Upper lobe of left lung (tissue), 6 donors: ENCODE measurements at regions not wholly inside any gene's neighbourhood (a gene's known extent, or its start where the extent isn't known, plus 50 kb on each side); places are given as distances from the start of the nearest gene placed in this dataset.
"Not testable (repeated sequence)": the region's sequence is repeated elsewhere in the genome, so short reads cannot be mapped to it uniquely, and the experiment has no call there.

Source experiments
- ATAC-seq, 2 donors: fragments of 200-7000 bp; cut with Tn5 transposase; one replicate each; pipeline ENCODE4 v1.9.1; 2022; ENCODE audit warnings: mild to moderate bottlenecking in 2 of 2, moderate library complexity in 2 of 2; ENCODE audit not compliant: low FRiP score in 2 of 2
- DNase-seq, 2 donors: peaks; one replicate each; pipeline ENCODE4 v3.0.0-alpha.2; 2019 to 2020
- H3K27ac ChIP-seq, 4 donors: fragments of 200-600 bp; sonication (generic); one replicate each; pipeline ENCODE4 v1.5.1; 2016 to 2019
- H3K27me3 ChIP-seq, 4 donors: fragments of 200-600 bp; sonication (generic); one replicate each; pipeline ENCODE4 v1.5.1; 2017 to 2019
- H3K36me3 ChIP-seq, 4 donors: fragments of 200-600 bp; sonication (generic); one replicate each; pipeline ENCODE4 v1.5.1; 2016 to 2019
- H3K4me1 ChIP-seq, 4 donors: fragments of 200-600 bp; sonication (generic); one replicate each; pipeline ENCODE4 v1.5.1; 2018 to 2019
- H3K4me3 ChIP-seq, 4 donors: fragments of 200-600 bp; sonication (generic); one replicate each; pipeline ENCODE4 v1.5.1; 2017 to 2019; ENCODE audit warnings: mild to moderate bottlenecking in 2 of 4, moderate library complexity in 1 of 4
- H3K9me3 ChIP-seq, 4 donors: fragments of 200-600 bp; sonication (generic); one replicate each; pipeline ENCODE4 v1.5.1; 2018 to 2019
- EP300 ChIP-seq, 4 donors: sonication (generic); formaldehyde crosslinking; IDR thresholded peaks; one replicate each; pipeline ENCODE4 v1.5.1; 2017; ENCODE audit warnings: antibody characterized with exemption in 4 of 4, control low read depth in 2 of 4
- POLR2A ChIP-seq, 4 donors: fragments of 450-650 bp; IDR thresholded peaks; one replicate each; pipeline ENCODE4 v1.5.1; 2016 to 2017; ENCODE audit warnings: antibody characterized with exemption in 4 of 4, mild to moderate bottlenecking in 2 of 4
- POLR2AphosphoS5 ChIP-seq, 2 donors: sonication (generic); formaldehyde crosslinking; IDR thresholded peaks; one replicate each; pipeline ENCODE4 v1.5.1; 2017; ENCODE audit warnings: antibody characterized with exemption in 2 of 2
- WGBS, 2 donors: methylation state at CpG; one replicate each; pipeline ENCODE4 v1.1.5; 2017 to 2018; 5-methylcytosine and 5-hydroxymethylcytosine counted together
- TF ChIP-seq, protein P1 (sequence below), 6 experiments: fragments of 450-650 bp in 4 of 6; fragments of 200-600 bp in 2 of 6; sonication (generic) in 2 of 6; IDR thresholded peaks; one replicate each; pipeline ENCODE4 v1.5.1; 2016 to 2019; ENCODE audit warnings: antibody characterized with exemption in 6 of 6
- donor health status: DM: no; HTN: no; CAD: no; lungs with moderate emphysema.
- donor health status: DM: no; HTN: yes; CAD: no; lungs with severe emphysema.

DNA sequence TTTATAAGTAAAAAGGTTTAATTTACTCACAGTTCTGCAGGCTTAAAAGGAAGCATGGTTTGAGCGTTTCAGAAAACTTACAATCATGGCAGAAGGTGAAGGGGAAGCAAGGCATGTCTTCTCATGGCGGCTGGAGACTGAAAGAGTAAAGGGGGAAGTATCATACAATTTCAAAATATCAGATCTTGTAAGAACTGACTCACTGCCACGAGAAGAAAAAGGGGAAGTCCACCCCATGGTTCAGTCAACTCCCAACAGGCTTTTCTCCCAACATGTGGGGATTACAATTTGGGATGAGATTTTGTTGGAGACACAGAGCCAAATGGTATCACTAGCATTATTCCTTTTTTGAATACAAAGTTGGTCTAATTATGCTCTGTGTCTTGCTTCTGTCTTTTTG, 627.9 kb upstream of the ST8SIA4 start:
- WGBS, 2 donors, result 52 to 60% methylated on average over 3 of the region's 3 CpGs
- TF ChIP-seq POLR2AphosphoS5 (IDR thresholded peaks at IDR 0.05) (no peak), POLR2A (IDR thresholded peaks at IDR 0.05) (no peak), EP300 (IDR thresholded peaks at IDR 0.05) (no peak)
- TF ChIP-seq, protein P1, sequence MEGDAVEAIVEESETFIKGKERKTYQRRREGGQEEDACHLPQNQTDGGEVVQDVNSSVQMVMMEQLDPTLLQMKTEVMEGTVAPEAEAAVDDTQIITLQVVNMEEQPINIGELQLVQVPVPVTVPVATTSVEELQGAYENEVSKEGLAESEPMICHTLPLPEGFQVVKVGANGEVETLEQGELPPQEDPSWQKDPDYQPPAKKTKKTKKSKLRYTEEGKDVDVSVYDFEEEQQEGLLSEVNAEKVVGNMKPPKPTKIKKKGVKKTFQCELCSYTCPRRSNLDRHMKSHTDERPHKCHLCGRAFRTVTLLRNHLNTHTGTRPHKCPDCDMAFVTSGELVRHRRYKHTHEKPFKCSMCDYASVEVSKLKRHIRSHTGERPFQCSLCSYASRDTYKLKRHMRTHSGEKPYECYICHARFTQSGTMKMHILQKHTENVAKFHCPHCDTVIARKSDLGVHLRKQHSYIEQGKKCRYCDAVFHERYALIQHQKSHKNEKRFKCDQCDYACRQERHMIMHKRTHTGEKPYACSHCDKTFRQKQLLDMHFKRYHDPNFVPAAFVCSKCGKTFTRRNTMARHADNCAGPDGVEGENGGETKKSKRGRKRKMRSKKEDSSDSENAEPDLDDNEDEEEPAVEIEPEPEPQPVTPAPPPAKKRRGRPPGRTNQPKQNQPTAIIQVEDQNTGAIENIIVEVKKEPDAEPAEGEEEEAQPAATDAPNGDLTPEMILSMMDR (IDR thresholded peaks at IDR 0.05), result no peak
- H3K9me3 ChIP-seq, result no peaks in the 10 kb centered on the region
- H3K27ac ChIP-seq, result no peak overlapping the region
- no peaks in the 10 kb centered on the region for H3K36me3 ChIP-seq
- no peaks in the 10 kb centered on the region for H3K4me1 ChIP-seq
- H3K4me3 ChIP-seq, result no peak overlapping the region
- ATAC-seq (no peak), DNase-seq (no peak)
- no peaks in the 10 kb centered on the region for H3K27me3 ChIP-seq

DNA sequence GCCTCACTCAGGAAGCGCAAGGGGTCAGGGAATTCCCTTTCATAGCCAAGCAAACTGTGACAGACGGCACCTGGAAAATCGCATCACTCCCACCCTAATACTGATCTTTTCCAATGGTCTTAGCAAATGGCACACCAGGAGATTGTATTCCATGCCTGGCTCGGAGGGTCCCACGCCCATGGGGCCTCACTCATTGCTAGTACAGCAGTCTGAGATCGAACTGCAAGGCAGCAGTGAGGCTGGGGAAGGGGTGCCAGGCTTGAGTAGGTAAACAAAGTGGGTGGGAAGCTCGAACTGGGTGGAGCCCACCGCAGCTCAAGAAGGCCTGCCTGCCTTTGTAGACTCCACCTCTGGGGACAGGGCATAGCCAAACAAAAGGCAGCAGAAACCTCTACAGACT, 626.0 kb upstream of the ST8SIA4 start:
- WGBS, 2 donors, result 79 to 90% methylated on average over 3 to 8 of the region's 8 CpGs
- not testable (repeated sequence) for H3K36me3 ChIP-seq

DNA sequence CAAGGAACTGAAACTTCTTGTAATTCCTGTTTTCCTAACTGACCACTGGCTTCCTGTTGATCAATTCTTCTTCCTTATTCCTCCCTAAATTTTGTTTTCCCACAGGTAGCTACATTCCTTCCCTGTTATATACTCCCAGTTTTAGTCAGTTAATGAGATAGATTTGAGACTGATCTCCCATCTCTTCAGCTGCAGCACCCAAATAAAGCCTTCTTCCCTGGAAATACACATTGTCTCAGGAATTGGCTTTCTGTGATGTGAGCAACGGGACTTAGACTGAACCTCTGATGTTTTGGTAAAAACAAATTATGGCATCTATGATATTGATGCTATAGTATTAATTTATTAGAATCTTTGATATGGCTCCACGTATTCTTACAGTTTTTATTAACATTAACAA, 617.3 kb upstream of the ST8SIA4 start:
- WGBS, 2 donors, result 83 to 92% methylated on average over 2 of the region's 2 CpGs
- Histone ChIP-seq H3K9me3 (no peaks in the 10 kb centered on the region), H3K36me3 (no peaks in the 10 kb centered on the region), H3K27me3 (no peaks in the 10 kb centered on the region), H3K4me1 (no peaks in the 10 kb centered on the region), H3K27ac (no peak overlapping the region), H3K4me3 (no peak overlapping the region)
- no peak for ATAC-seq
- TF ChIP-seq, protein P1 (IDR thresholded peaks at IDR 0.05), result no peak
- TF ChIP-seq EP300 (IDR thresholded peaks at IDR 0.05) (no peak), POLR2AphosphoS5 (IDR thresholded peaks at IDR 0.05) (no peak), POLR2A (IDR thresholded peaks at IDR 0.05) (no peak)
- no peak for DNase-seq

More for the DNA sequence above, 626.0 kb upstream of the ST8SIA4 start:
- DNase-seq, H3K4me1 ChIP-seq, ATAC-seq, H3K9me3 ChIP-seq, H3K27ac ChIP-seq, H3K27me3 ChIP-seq, H3K4me3 ChIP-seq: not testable (repeated sequence)

DNA sequence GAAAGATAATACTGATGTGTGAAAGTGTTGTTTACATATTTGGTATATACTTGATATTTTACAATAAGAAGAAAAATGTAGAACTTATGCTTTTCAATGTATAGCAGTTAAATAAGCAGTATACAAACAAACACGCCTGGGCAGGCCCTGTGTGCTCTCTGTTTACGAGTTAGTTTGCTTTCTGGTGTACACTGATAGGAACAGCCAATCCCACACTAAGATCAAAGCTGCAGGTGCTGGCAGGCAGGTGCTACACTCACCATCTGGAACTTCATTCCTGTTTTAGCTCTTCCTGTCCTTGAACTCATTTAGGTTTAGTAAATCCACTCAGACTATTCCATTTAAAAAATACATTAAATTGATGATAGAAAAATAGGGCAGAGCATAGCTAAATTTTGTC, 614.7 kb upstream of the ST8SIA4 start:
- Histone ChIP-seq H3K4me3 (no peak overlapping the region), H3K4me1 (no peaks in the 10 kb centered on the region), H3K27ac (no peak overlapping the region), H3K27me3 (no peaks in the 10 kb centered on the region), H3K36me3 (no peaks in the 10 kb centered on the region), H3K9me3 (no peaks in the 10 kb centered on the region)
- 71 to 74% methylated on average over 2 of the region's 2 CpGs for WGBS, 2 donors
- TF ChIP-seq POLR2A (IDR thresholded peaks at IDR 0.05) (no peak), POLR2AphosphoS5 (IDR thresholded peaks at IDR 0.05) (no peak), EP300 (IDR thresholded peaks at IDR 0.05) (no peak)
- TF ChIP-seq, protein P1 (IDR thresholded peaks at IDR 0.05), result no peak
- DNase-seq (no peak), ATAC-seq (no peak)

DNA sequence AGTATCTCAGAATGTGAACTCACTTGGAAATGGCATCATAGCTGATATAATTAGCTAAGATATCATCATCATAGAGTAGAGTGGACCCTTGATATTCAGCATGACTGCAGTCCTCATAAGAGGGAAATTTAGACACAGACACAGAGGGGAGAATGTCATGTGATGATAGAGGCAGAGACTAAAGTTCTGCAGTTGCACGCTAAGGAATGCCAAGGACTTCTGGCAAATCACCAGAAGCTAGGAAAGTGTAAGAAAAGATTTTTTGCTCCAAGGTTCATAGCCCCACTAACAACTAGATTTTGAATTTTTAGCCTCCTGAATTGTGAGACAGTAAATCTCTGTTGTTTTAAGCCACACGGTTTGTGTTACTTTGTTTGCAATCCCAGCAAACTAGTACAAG, 612.6 kb upstream of the ST8SIA4 start:
- no peaks in the 10 kb centered on the region for H3K27me3 ChIP-seq
- 65% methylated on average over 2 of the region's 2 CpGs for WGBS, 2 donors
- DNase-seq (no peak), ATAC-seq (no peak)
- H3K4me1 ChIP-seq, result no peaks in the 10 kb centered on the region
- H3K36me3 ChIP-seq, result no peaks in the 10 kb centered on the region
- TF ChIP-seq, protein P1 (IDR thresholded peaks at IDR 0.05), result no peak
- TF ChIP-seq POLR2A (IDR thresholded peaks at IDR 0.05) (no peak), EP300 (IDR thresholded peaks at IDR 0.05) (no peak), POLR2AphosphoS5 (IDR thresholded peaks at IDR 0.05) (no peak)
- H3K9me3 ChIP-seq, result no peaks in the 10 kb centered on the region
- H3K4me3 ChIP-seq, result no peak overlapping the region
- no peak overlapping the region for H3K27ac ChIP-seq
